ENCODE measurements at regions not wholly inside any gene's neighbourhood (a gene's known extent, or its start where the extent isn't known, plus 50 kb on each side); places are given as distances from the start of the nearest gene placed in this dataset.

DNA sequence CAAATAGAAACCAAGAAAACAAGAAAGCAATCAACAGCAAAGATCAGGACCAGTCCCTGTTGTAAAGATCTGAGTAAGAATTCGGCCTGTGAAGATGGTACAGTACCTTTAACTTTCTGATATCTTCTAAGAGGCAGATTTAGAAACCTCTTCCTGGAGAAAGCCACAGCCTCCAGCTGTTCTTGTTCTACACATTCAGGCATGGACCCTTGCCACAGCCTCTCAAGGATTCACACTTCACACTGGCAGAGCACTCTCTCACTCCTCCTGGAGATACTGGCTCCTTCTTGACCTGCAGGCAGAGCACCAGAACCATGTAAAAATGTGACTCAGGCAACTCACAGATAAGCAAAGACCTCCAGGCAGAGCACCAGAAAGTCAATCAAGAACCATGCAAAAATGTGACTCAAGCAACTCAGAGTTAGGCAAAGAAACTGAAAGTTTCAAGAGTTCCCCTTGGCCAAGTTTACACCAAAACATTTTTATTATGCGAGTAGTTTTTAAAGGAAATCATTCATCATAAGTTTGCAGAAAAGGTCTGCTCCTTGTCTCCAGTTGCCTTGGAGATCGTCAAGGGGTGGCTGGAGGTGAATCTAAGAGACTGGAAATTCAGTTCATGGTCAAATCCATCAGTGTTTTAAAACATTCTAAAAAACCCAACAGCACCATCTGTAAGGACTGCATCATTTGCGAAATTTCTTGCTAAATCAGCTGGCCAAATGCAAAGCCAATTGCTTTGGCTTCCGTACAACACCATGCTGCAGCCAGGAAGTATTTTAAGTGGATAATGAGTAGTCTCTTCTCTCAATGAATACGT is 119.3 kb upstream of the MDM1 start:
- no peak for DNase-seq (ENCODE audit: low read depth)

DNA sequence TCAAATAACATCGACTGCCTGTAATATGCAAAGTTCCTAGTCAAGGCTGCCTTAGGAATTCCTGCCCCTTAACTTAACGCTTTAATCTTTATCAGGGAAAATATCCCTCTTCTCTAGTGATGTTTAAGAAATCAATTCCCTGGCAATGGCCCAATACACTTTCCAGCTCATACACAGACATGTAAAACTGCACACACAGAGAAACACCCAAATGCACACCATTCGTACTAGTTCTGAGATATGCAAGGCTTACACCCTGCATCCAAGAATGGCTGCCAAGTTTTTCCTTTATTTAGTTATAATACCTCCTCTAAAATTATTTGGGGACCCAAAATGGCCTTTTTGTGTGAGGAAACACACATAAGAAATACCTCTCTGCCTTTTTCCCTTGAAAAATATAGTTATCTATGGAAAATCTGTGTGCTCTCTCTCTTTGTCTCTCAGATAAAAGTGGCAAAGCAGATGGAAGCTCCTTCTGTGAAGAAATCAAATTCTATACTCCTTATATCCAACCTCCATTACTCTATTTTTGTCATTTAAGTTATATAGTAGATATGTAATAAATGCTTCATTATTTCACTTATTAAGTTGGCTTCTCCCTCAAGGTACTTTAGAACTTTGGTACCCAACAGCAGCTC is 120.0 kb upstream of the MDM1 start:
- DNase-seq (ENCODE audit: low read depth) = no peak

DNA sequence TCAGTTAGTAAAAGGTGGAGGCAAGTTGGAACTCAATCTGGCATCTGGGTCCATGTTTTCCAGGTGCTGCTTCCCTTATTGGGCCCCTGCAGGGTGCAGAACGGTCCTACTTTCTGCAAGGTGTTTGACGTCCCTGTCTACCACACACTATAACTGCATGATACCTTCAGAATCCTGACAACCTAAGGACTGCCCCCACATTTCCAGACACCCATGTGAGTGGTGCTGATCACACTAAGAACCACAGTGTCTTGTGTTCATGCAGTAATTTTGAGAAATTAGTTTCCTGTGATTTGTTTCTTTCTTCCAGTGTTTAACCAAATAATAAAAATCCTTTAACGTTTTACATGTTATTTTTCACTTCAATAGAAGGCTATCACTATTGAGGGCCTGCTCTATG is 121.1 kb upstream of the MDM1 start:
- DNase-seq (ENCODE audit: low read depth) = no peak

DNA sequence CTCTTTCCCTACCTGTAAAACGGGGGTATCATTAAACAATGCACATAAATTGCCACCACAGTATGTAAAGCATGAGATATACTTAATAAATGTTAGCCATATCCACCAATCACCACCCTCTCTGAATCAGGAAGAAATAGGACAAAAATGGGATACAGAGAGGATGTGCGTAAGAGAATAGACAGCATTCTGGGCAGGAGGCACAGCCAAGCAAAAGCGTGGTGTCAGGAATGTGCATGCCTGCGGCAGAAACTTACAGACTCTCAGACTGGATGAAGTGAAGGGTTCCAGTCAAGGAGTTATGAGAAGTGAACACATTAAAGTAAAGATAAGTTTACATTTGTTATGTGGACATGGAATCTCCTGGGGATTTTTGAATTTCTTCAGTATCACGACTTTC is 121.7 kb upstream of the MDM1 start:
- DNase-seq (ENCODE audit: low read depth) = no peak

DNA sequence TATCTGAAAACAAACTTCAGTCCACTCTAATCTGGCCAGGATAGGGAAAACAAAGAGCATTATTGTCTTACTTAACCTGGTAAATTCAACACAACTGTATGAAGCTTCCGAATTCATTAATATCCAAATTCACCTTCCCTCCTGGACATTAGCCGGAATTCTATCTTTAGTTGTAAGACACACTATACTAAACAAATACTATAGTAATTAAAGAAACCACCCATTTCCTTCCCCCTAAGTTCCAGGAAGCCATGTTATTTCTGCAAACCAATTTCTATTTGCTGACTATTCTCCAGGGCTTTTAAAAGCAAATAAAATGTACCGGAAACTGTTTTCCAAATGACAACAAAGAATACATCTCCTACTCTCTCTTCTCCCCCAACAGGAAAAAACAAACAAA is 122.7 kb upstream of the MDM1 start:
- DNase-seq (ENCODE audit: low read depth) = no peak

DNA sequence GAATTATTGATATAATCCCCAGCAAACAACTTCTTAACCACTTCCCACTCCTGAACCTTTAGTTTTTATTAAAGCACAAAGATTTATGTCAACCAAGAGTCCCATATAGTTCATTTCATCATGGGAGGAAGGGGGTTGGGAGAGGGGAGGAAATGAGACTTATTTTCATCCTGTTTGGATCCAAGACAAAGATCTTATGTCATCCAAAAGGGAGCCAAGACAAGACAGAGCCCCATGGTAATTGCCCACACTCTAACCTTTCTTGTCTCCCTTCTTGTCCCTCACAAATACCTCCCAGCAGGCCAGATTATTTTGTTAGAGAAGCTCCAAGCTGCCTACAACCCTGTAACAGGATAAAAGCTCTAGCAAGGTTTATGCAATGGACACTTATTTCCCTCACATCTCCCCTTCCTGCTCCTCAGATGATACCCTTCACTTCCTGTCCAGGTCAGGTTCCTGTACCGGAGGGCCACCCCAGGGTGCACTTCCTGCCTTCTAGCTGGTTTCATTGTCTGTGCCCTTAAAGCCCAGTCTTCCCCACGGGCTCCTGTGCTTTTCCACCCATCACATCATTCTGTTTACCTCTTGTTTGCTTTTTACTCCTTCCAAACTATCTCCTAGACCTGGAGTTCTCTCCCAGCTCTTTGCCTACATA is 123.7 kb upstream of the MDM1 start:
- DNase-seq (ENCODE audit: low read depth) = no peak

DNA sequence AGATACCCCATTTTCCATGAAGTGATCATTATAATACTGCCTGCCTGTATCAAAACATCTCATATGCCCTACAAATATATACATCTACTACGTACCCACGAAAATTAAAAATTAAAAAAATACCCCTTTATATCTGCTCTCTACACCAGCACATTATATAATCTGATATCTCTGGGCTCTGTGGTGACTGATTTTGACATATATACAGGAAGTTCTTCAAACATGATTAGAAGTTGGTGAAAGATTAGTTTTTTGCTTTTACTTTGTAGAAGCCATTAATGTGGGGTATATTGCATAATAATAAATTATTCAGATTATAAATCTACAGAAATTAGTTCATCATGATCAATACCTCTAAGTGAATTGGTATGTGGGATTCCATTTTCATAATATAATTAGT is 126.7 kb upstream of the MDM1 start:
- DNase-seq (ENCODE audit: low read depth) = no peak

DNA sequence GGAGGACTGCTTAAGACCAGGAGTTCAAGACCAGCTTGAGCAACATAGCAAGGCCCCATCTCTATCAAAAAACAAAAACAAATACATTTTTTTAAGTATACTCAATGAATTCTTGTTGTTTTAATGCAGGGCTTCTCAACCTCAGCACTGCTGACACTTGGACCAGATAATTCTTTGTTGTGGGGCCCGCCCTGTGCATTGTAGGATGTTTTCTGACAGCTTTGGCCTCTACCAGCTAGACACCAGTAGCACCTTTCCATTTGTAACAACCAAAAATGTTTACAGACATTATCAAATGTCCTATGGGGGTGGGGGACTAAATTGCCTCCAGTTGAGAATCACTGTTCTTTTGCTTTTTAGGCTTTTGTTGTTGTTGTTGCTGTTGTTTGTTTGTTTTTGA is 128.1 kb upstream of the MDM1 start:
- DNase-seq (ENCODE audit: low read depth) = no peak

DNA sequence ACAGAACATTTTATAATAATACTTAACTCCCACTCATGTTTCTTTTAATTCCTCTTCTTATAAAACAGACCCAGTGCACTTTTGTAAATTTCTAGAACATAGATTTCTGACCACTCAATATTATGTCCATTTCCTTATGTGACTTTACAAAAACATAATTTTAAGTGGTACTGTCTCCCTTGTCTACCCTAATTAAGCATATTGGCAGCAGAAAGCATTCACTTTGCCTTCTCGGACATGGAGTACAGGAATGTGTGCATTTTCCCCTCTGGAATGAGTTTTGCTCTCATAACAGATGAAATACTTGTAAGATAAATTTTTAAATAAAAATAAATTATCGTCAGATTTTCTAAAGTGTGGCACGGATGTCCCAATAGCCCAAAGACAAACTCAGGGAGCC is 129.5 kb upstream of the MDM1 start:
- DNase-seq (ENCODE audit: low read depth) = no peak

DNA sequence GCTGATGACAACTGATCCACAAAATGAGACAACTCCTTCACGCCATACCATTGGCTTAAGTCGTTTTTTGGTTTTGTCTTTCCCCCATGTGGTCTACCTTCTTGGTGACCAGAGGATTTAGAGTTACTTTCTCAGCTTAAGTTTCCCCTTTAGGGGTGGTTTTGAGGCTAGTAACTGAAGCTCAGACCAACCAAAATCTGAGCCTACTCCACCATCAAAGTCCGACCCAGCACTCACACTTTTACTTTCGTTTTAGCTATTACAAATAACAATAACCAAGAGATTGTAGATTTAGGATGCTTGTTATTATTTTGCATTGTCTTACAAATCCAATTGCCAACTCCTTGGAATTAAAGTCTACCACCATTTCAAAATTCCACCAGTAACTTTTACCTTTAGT is 130.6 kb upstream of the MDM1 start:
- DNase-seq (ENCODE audit: low read depth) = no peak

DNA sequence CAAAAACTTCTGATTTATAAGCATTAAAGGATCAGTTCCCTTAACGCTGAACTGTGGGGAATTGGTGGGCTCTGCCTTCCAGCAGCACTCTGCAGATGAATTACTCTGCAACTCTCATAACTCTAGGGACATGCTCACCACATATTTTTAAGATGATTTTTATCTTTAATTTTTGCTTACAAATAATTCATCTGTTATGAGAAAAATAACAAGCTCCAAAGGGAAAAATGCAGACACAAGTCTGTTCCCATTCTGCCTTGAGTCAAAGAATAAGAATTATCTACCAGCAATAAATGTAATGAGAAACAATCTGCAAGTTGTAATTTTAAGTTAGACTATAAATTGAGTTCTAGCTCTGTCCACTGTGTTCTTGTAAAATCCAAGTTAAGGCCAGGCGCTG is 133.1 kb upstream of the MDM1 start:
- DNase-seq (ENCODE audit: low read depth) = no peak

DNA sequence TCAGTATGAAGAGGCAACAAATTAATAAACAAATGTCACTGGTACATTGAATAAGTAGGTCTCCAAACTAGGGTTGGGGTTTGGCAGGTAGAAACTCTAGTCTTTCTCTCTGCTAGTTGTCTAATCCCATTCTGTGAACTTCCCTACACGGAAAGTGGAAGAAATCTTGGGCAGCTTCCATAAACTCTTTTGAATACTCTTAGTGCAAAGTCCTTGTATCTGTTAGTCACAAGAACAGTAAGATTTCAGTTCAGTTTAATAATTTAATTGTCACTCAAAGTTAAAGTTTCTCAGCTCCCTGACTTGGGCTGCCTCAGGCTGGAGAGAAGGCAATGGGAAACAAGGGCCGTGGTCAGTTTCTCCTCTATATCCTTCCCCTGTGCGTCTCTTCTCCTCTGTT is 135.4 kb upstream of the MDM1 start:
- DNase-seq (ENCODE audit: low read depth) = no peak

DNA sequence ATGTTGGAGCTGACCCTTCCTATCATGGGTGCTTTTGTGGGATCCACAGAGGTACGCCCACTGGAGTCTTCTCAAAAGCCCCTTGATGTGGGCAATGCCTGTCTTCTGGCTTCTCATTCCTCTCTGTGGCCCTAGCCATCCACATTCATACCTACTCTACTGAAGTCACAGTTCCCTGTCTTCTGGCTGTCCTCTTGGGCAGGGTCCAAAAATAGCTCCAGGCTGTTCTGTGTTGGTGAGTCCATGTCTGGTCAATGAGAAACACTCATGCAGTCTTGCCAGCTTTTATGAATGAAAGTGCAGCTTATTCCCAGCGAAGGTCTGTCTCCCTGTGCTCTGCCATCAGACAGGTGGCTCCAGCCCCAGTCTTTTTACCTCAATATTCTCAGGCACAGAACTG is 135.9 kb upstream of the MDM1 start:
- no peak for DNase-seq (ENCODE audit: low read depth)

DNA sequence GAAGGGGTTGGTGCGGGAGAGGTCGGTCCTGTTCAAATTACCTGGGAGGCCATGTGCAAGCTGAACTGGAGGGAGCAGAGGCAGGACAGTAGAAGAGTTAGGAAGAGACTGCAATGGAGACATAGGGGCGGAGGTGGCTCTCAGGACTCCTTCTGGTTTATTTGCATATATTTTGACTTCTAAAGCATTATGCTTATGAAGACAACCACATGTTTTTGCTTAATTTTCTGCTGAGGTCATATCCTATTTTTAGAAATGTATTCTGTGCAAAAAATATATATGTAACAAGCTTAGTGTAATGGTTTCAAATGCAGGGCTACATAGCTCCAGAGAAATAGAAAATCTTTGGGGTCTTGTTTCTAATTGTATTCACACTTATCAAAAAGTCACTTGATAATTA is 137.0 kb upstream of the MDM1 start:
- DNase-seq (ENCODE audit: low read depth) = no peak

DNA sequence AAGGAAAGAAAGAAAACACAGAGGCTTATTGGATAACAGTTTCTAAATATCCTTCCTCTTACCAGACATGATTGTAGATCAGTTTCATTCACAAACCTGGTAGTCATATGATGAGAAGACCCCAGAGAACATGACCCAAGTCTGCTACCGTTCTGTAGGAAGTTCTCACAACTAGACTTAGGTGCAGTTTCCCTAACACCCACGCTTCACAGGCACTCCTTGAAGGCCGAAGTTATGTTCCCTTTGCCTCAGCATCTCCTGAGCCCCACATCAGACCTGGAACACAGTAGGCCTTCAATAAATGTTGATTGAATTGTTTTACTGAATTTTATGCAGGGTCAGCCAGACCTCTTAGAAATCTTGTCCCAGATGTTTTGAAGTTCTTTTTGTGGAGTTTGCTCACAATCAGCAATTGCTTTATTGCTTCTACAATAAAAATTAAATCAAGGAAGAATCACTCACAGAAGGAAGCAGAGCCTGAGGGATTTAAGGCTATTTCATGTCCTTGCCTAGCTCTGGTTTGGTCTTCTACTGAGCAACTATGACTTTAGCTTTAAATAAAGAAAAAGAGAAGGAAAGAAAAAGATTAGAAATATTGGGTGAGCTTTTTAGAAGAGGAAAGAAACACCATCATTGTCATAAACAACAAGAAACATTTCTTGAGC is 138.6 kb upstream of the MDM1 start:
- no peak for DNase-seq (ENCODE audit: low read depth)

DNA sequence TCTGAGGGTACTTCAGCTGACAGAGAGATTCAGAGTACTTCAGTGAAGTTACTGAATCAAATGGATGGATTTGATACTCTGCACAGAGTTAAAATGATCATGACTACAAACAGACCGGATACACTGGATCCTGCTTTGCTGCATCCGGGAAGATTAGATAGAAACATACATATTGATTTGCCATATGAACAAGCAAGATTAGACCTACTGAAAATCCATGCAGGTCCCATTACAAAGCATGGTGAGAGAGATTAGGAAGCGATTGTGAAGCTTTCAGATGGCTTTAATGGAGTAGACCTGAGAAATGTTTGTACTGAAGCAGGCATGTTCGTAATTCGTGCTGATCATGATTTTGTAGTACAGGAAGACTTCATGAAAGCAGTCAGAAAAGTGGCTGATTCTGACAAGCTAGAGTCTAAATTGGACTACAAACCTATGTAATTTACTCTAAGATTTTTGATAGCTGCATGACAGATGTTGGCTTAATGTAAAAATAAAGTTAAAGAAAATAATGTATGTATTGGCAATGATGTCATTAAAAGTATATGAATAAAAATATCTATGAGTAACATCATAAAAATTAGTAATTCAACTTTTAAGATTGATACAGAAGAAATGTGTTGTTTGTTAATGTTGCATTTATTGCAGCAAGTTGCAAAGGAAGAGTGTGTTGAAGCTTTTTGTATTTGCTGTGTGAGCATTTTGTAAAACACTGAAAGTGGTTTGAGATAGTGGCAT is 136.1 kb upstream of the RAP1B start:
- DNase-seq (ENCODE audit: low read depth) = no peak

DNA sequence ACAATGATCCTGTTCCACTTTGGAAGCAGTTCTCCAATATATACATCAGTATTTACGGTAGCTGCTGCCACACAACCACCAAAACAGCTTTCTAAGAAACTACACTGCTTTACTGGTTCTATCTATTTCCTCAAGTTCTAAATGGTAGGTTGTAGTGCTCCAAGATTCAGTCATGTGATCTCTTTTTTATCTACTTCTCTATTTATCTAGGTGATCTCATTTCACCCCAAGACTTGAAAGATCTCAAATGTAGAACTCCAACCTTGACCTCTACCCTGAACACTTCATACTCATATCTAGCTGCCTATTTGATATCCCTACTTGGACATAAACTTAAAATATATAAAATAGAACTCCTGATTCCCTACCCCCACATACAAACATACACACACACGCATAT is 133.9 kb upstream of the RAP1B start:
- DNase-seq (ENCODE audit: low read depth) = no peak

DNA sequence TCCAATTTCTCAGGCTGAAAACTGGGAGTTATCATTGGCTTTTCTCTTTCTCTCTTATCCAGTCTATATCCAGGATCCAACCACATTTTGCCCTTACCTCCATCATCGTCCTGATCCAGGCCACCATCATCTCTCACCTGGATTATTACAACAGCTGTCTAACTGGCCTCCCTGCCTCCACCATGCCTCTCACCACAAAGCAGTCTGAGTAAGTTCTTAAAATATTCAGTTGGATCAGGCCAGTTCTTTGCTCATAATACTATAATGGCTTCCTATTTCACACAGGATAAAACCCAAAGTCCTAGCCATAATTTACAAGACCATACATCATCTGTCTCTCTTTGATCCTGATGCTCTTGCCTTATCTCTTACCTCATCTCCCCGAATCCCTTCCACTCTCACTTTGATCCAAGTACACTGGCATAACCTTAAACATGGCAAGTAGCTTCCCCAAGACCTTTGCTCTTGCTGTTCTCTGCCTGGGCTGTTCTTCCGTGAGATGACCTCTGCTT is 133.4 kb upstream of the RAP1B start:
- DNase-seq (ENCODE audit: low read depth) = no peak

DNA sequence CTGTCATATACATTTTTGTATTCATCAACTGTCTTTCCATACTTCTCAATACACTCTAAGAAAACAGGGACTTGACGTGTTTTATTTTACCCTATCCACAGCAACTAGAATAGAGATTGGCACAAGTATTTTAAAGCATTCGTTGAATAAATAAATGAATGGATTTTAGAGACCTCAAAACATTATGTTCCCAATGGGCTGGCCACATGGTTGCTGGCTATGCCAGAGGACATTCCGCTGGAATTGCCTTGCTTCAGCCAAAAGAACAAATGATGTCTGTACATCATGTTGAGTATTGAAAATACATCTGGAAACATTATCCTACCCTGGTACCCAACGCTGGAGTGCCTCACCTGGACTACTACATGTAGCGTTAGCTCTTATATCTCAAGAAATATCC is 132.8 kb upstream of the RAP1B start:
- no peak for DNase-seq (ENCODE audit: low read depth)

DNA sequence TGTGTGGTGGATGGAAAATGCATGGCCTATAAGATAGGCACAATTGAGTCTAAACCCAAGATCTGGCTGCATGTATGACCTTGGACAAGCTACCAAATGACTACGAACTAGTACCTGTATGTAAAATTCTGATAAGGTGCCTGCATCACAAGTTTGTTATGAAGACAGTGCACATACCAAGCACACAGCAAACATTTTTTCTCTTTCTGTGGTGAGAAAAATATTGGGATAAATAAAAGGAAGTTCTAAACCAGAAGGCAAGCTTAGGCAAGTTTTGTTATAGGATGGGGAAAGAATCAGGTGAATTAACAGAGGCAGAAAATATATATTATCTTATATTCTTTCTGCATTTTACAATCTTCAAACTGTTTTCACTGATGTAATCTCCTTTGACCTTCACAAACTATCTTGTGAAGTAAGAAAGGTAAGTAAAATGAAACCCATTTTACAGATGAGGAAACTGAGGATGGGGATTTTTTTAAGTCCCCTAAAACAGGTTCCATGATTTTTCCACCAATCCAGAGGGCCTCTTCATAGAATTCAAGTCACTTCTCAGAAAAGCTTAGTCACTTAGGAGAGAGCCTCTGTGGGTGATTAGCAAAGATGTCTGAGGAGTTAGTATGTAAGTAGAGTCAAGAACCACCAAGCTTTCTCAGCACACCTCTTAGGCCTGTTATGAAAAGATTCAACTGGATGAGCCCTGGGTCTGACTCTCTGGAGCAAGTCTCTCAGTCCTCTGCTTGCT is 132.0 kb upstream of the RAP1B start:
- DNase-seq (ENCODE audit: low read depth) = no peak

DNA sequence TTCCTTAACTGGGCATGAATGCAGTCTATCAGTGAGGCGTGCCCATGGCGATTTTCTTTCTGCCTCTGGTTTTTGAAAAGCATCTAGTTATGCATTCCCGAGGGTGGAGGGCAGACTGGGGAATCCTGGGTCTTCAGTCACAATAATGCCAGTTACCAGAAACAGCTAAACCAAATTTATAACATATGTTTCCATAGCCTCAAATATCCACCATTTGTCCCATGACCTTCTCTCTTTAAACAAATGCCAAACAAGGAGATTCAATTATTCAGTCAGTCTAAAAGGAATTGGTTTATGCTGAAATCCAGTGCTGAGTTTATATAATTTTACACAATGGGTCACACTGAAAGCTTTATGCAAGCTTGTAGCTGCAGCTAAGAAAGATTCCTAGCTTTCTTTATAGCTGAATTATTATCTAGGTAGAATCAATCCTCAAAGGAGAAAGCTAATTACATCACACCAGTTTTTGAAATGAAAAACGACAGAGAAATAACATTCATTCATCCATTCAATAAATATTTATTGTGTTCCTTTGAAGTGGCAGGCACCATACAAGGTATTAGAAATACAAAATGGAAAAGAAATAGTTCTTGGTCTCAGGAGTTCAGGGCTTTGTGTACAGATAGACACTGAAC is 131.3 kb upstream of the RAP1B start:
- no peak for DNase-seq (ENCODE audit: low read depth)
